ENCODE measurements at regions not wholly inside any gene's neighbourhood (a gene's known extent, or its start where the extent isn't known, plus 50 kb on each side); places are given as distances from the start of the nearest gene placed in this dataset.

GRCh38 chr9:3730511-3730922, 204.7 kb upstream of the RFX3 start:
- TF ChIP-seq POLR2A (IDR thresholded peaks at IDR 0.05; ENCODE audit: low read depth, low read length) (no peak), TAF1 (IDR thresholded peaks at IDR 0.05; ENCODE audit: borderline replicate concordance, low read depth, low read length) (no peak), POLR2AphosphoS5 (IDR thresholded peaks at IDR 0.05; ENCODE audit: low read depth, low read length) (no peak)
- DNase-seq (ENCODE audit: insufficient read length) (no peak), FAIRE-seq (peak; percentile 78)

GRCh38 chr9:3721096-3721495, 195.3 kb upstream of the RFX3 start:
- FAIRE-seq (no peak), DNase-seq (ENCODE audit: insufficient read length) (no peak)
- TF ChIP-seq POLR2AphosphoS5 (IDR thresholded peaks at IDR 0.05; ENCODE audit: low read depth, low read length) (no peak), POLR2A (IDR thresholded peaks at IDR 0.05; ENCODE audit: low read depth, low read length) (no peak), TAF1 (IDR thresholded peaks at IDR 0.05; ENCODE audit: borderline replicate concordance, low read depth, low read length) (no peak)

GRCh38 chr9:3719286-3719685, 193.5 kb upstream of the RFX3 start:
- FAIRE-seq (no peak), DNase-seq (ENCODE audit: insufficient read length) (no peak)
- TF ChIP-seq POLR2A (IDR thresholded peaks at IDR 0.05; ENCODE audit: low read depth, low read length): no peak
- no peak for TF ChIP-seq POLR2AphosphoS5 (IDR thresholded peaks at IDR 0.05; ENCODE audit: low read depth, low read length)
- no peak for TF ChIP-seq TAF1 (IDR thresholded peaks at IDR 0.05; ENCODE audit: borderline replicate concordance, low read depth, low read length)

DNA sequence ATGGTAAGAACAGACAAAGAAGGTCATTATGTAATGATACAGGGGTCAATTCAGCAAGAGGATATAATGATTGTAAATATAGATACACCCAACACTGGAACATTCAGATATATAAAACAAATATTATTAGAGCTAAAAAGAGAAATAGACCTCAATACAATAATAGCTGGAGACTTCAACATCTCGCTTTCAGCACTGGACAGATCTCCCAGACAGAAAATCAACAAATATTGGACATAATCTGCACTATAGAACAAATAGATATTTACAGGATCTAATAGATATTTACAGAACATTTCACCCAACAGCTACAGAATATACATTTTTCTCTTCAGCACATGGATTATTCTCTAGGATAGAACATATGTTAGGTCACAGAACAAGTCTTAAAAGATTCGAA, 190.6 kb upstream of the RFX3 start:
- no peak for TF ChIP-seq TAF1 (IDR thresholded peaks at IDR 0.05; ENCODE audit: borderline replicate concordance, low read depth, low read length)
- FAIRE-seq: no peak
- no peak for DNase-seq (ENCODE audit: insufficient read length)

- FAIRE-seq (no peak), DNase-seq (ENCODE audit: insufficient read length) (no peak)
- TF ChIP-seq POLR2AphosphoS5 (IDR thresholded peaks at IDR 0.05; ENCODE audit: low read depth, low read length): no peak
- TF ChIP-seq POLR2A (IDR thresholded peaks at IDR 0.05; ENCODE audit: low read depth, low read length): no peak
- no peak for TF ChIP-seq TAF1 (IDR thresholded peaks at IDR 0.05; ENCODE audit: borderline replicate concordance, low read depth, low read length)
Observed at GRCh38 chr9:3708751-3709150, 182.9 kb upstream of the RFX3 start.

GRCh38 chr9:3704890-3705289, 179.1 kb upstream of the RFX3 start:
- DNase-seq (ENCODE audit: insufficient read length): no peak
- FAIRE-seq: no peak
- TF ChIP-seq POLR2A (IDR thresholded peaks at IDR 0.05; ENCODE audit: low read depth, low read length) (no peak), TAF1 (IDR thresholded peaks at IDR 0.05; ENCODE audit: borderline replicate concordance, low read depth, low read length) (no peak), POLR2AphosphoS5 (IDR thresholded peaks at IDR 0.05; ENCODE audit: low read depth, low read length) (no peak)

GRCh38 chr9:3700772-3701171, 175.0 kb upstream of the RFX3 start:
- no peak for TF ChIP-seq POLR2A (IDR thresholded peaks at IDR 0.05; ENCODE audit: low read depth, low read length)
- TF ChIP-seq POLR2AphosphoS5 (IDR thresholded peaks at IDR 0.05; ENCODE audit: low read depth, low read length): no peak
- TF ChIP-seq TAF1 (IDR thresholded peaks at IDR 0.05; ENCODE audit: borderline replicate concordance, low read depth, low read length): no peak
- DNase-seq (ENCODE audit: insufficient read length) (no peak), FAIRE-seq (no peak)

DNA sequence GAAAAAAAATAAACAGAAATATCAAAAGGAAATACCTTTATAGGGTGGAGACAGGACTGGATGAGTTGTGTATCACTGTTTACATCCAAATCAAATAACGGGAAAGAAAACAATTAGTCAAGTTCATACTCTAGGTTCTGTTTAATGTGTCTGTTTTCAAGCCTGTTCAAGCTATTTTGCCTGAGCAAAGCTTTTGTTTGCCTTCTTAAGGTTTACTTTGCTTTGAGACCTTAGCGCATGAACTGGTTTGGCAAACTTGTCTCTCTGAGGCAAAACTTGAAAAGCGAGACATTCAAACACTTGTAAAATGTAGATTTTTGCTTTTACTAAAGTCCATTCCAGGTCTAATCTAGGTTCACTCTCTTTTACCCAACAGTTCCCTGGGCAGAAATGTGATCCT, 174.1 kb upstream of the RFX3 start:
- no peak for DNase-seq (ENCODE audit: insufficient read length)
- no peak for TF ChIP-seq TAF1 (IDR thresholded peaks at IDR 0.05; ENCODE audit: borderline replicate concordance, low read depth, low read length)
- no peak for TF ChIP-seq POLR2A (IDR thresholded peaks at IDR 0.05; ENCODE audit: low read depth, low read length)
- no peak for TF ChIP-seq POLR2AphosphoS5 (IDR thresholded peaks at IDR 0.05; ENCODE audit: low read depth, low read length)
- FAIRE-seq: no peak

DNA sequence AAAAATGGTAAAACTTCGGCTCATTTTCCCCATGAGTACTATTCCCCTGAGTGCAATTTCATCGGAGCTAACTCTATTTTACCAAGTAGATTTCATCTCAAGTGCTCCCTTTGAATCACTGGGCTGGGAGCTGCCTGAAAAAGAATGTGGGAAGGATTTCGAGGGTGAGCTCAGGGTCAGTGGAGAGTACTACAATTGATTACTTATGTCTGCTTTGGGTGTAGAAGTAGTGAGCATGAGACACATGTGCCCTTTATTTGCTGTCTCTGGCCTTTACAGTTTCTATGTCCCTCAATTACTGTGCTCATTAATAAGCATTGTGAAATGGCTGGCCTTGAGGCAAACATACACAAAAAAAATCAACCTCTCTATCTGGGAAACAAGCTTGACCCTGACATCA, 172.7 kb upstream of the RFX3 start:
- DNase-seq (ENCODE audit: insufficient read length): no peak
- TF ChIP-seq POLR2A (IDR thresholded peaks at IDR 0.05; ENCODE audit: low read depth, low read length): no peak
- FAIRE-seq: no peak

DNA sequence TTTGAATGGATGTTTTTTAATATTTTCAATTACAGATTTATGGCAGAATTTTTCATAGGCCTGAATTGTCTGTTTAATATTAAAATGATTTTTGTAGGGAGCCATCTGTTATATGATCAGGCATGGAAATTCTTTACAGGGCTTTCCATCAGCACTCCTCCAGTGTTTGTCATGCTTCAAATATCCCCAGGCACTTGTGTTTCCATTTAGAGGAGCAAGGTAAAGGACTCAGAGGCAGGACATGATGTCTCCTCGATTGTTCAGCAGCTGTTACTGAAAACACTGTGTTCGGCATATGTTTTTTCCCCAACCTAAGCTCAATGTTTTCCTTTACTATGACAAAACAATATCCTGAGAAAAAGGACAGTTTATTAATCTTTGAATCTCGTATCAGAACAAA, 172.3 kb upstream of the RFX3 start:
- DNase-seq (ENCODE audit: insufficient read length) (no peak), FAIRE-seq (no peak)
- no peak for TF ChIP-seq POLR2A (IDR thresholded peaks at IDR 0.05; ENCODE audit: low read depth, low read length)

DNA sequence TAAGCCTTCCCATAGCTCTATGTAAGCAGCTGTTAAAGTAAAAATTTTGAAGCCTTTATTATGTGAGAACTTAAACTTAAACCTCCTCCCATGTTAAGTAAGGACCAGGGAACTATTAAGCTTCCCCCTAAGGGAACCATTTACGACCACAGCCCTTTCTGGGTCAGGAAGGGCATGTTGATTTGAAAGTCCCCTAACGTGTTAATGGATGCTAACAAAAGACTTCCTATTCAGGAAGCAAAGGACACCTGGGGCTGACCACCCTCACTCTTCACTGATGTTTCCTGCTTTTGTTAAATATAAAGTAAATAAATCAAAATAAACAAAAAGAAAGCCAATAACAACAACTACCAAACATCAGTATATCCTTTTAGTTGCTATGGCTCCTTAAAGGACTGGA, 170.6 kb upstream of the RFX3 start:
- no peak for TF ChIP-seq TAF1 (IDR thresholded peaks at IDR 0.05; ENCODE audit: borderline replicate concordance, low read depth, low read length)
- TF ChIP-seq POLR2AphosphoS5 (IDR thresholded peaks at IDR 0.05; ENCODE audit: low read depth, low read length): no peak
- TF ChIP-seq POLR2A (IDR thresholded peaks at IDR 0.05; ENCODE audit: low read depth, low read length): no peak
- DNase-seq (ENCODE audit: insufficient read length) (no peak), FAIRE-seq (no peak)

DNA sequence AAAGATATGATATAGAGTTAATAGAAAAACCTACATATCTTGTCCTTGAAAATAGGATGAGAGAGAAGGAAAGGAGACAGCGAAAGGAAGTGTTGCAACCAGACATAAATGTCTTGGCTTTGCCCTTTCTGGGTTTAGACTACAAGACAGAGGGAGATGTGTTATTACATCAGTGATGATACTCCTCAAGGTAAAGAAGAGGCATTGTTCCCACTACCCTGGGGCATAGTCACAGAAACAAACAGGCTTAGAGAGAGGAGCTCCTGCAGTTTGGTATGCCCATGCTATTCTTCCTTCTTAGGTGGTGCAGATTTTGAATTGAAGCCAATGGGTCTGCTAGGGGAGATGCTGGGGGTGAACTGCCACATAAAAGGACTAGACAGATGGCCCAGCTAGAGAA, 166.8 kb upstream of the RFX3 start:
- TF ChIP-seq POLR2A (IDR thresholded peaks at IDR 0.05; ENCODE audit: low read depth, low read length) (no peak), POLR2AphosphoS5 (IDR thresholded peaks at IDR 0.05; ENCODE audit: low read depth, low read length) (no peak), TAF1 (IDR thresholded peaks at IDR 0.05; ENCODE audit: borderline replicate concordance, low read depth, low read length) (no peak)
- no peak for DNase-seq (ENCODE audit: insufficient read length)
- no peak for FAIRE-seq

DNA sequence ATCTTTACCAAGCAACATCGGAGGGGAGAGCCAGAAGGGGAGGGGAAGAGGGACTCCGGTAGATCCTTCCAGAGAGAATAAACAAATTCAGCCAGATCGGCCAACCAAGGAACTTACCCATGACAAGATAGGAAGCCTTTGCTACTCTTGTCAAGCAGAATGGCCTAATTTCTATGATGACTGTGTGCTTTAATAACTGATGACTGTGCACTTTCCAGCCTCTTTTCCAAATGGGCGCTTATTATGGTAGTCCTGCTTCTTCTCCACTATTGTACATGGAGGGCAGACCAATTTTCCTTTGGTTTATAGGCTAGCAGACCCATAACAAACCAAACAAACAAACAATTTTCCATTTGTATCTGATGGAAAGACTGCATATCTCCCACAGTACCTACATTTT, 163.8 kb upstream of the RFX3 start:
- FAIRE-seq (no peak), DNase-seq (ENCODE audit: insufficient read length) (no peak)

More for the DNA sequence above, 163.8 kb upstream of the RFX3 start:
- no peak for TF ChIP-seq TAF1 (IDR thresholded peaks at IDR 0.05; ENCODE audit: borderline replicate concordance, low read depth, low read length)
- TF ChIP-seq POLR2AphosphoS5 (IDR thresholded peaks at IDR 0.05; ENCODE audit: low read depth, low read length): no peak
- no peak for TF ChIP-seq POLR2A (IDR thresholded peaks at IDR 0.05; ENCODE audit: low read depth, low read length)
